DMS79 (cell line): ENCODE measurements at regions not wholly inside any gene's neighbourhood (a gene's known extent, or its start where the extent isn't known, plus 50 kb on each side); places are given as distances from the start of the nearest gene placed in this dataset.
"Not testable (repeated sequence)": the region's sequence is repeated elsewhere in the genome, so short reads cannot be mapped to it uniquely, and the experiment has no call there.

Experiments used
- DNase-seq: peaks from one replicate; lab custom pipeline; 2025; lab: John Stamatoyannopoulos, UW

- no peak for DNase-seq
Observed at GRCh38 chr13:42373048-42373812, 101.3 kb downstream of the AKAP11 start.

GRCh38 chr13:42375663-42376062 lies 103.7 kb downstream of the AKAP11 start:
- DNase-seq: no peak

- DNase-seq: no peak
Observed at GRCh38 chr13:42377640-42378382, 105.9 kb downstream of the AKAP11 start.

DNA sequence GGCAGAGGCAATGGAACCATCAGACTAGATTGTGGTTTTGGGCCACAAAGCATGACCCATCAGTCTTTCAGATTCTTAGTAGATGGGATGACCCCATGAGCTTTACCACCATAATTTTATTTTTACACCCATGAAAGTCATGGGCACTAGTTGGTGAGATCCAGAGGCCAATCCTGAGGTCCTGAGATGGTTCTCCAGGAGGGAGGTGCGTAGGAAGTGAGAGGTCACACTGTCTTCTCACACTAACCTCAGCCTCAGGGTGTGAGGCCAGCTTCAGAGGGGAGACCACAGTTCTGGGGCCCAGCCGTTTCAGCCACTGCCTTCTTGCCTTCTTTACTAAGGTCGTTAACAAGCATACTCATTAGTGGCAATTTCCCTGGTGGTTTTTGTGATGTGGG lies 106.4 kb downstream of the AKAP11 start:
- no peak for DNase-seq

DNA sequence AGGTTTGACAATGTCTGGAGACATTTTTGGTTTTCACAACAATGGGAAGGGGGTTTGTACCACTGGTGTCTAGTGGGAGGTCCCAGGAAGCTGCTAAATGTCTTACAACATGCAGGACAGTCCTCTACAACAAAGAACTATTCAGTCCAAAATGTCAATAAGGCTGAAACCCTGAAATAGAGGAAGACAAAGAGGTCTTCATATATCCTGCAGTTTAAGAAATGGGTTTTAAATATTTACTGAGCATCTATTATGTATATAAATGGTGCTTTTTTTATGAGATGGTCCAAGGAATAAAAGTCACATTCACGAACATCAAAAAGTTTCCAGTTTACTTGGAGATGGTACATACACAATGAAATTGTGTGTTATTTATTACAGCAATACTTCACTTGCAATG lies 107.3 kb downstream of the AKAP11 start:
- DNase-seq: no peak

DNA sequence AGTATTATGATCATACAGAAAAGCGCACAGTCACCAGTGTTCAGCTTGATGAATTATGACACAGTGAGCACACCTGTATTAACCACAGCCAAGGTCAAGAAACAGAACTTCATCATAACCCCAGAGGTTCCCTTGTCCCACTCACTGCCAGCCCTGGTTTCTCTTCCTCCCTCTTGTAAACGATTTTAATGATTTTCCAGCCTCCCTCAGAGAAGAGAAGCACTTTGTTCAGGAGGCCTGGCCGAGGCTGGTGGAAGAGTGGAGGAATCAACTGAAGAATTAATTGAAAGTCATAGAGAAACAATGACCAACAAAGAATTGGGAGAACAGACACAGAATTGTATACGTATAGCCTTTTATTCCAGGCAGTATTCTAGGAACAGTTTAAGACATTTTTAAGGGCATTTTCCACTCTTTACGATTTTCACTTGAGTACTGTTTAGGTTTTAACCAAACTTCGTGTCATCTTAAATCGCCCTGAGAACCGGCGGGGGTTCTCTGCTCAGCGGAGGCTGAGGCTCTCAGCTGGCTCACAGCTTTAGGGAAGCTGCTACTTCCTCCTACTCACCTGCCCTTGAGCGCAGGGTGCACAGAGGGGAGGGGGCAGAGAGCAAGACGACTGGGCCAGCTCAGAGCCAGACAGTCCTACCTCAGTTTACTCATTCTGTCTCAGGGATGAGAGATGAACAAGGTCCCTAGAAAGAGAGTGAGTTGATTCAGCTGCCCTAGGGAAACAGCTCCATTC lies 108.6 kb downstream of the AKAP11 start:
- no peak for DNase-seq

- no peak for DNase-seq
Observed at GRCh38 chr13:42381165-42381425, 109.1 kb downstream of the AKAP11 start.

DNA sequence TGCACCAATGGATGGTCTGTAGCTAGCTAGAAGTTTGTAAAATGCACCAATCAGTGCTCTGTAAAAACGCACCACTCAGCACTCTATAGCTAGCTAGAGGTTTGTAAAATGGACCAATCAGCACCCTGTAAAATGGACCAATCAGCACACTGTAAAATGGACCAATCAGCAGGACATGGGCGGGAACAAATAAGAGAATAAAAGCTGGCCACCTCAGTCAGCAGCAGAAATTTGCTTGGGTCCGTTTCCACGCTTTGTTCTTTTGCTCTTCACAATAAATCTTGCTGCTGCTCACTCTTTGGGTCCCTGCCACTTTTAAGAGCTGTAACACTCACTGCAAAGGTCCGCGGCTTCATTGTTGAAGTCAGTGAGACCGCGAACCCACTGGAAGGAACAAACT lies 109.5 kb downstream of the AKAP11 start:
- not testable (repeated sequence) for DNase-seq

DNA sequence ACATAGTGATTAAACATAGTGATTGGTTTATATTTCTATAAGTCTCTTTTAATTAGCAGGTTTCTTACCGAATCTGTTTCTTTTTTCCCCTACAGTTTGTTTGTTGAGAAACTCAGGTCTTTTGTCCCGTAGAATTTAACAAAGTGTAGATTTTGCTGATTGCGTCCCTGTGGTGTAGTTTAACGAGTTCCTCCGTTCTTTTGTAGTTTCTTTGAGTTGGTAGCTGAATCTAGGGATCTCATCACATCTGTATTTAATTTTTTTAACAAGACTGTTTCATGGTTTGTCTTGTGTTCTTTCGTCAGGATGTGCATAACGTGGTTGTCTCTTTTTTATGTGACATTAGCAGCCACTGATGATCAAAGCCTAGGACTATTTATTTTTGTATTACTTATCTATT lies 111.1 kb downstream of the AKAP11 start:
- DNase-seq: no peak

DNA sequence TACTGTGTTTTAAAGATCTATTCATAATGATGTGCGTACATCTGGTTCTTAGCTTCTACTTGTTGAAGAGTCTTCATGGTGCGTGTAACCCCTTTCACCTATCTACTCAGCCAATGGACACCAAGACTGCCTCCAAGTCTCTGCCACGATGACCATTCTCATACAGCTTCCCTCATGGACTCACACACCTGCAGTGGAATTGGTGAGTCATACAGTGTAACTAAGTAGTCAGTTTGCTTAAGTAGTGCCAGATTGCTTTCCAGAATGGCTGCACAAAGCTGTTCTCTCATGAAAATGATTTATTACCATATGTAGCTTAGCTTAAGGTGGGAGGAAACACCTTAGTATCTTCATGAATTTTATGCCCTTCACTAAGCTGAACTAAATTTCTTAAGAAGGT lies 112.3 kb downstream of the AKAP11 start:
- DNase-seq: no peak

DNA sequence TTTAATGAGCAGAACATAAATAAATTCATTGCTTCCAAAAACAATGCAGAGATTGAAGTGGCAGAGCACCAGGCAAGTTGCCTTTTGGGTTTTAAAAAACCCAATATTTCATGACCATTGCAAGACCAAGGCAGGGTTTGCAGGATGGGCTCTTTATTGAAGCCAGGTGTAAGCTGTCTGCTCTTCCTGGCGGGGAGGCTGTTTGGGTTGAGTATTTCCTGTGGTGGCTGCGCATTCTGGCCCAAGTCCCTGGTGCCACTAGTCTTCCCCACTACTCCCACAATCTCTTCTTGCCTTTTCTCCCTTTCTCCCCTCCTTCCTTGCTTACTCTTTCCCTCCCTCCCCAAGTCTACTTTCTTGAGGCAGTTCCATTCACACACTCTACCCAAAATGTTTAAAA lies 116.4 kb downstream of the AKAP11 start:
- no peak for DNase-seq

- no peak for DNase-seq
Observed at GRCh38 chr13:42389041-42389440, 117.1 kb downstream of the AKAP11 start.

DNA sequence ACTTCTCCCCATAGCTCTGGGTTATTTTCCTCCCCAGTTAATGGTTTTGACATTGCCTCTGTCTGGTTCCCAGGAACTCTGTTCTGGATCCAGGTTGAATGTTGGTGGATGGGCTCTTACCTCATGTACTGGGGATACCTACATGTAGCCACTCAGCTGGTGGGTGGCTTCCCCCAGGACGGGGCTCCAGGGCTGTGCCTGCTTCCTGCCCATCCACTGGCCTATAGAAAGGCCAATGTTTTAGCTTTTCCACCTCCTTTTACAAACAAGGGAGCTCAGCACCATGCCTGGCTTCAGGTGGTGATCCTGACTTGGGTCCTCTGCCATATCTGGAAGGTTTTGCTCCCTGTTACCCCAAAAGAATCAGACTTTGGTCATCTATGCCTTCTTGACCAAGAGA lies 120.2 kb downstream of the AKAP11 start:
- no peak for DNase-seq

GRCh38 chr13:42392716-42393572 lies 121.0 kb downstream of the AKAP11 start:
- no peak for DNase-seq

DNA sequence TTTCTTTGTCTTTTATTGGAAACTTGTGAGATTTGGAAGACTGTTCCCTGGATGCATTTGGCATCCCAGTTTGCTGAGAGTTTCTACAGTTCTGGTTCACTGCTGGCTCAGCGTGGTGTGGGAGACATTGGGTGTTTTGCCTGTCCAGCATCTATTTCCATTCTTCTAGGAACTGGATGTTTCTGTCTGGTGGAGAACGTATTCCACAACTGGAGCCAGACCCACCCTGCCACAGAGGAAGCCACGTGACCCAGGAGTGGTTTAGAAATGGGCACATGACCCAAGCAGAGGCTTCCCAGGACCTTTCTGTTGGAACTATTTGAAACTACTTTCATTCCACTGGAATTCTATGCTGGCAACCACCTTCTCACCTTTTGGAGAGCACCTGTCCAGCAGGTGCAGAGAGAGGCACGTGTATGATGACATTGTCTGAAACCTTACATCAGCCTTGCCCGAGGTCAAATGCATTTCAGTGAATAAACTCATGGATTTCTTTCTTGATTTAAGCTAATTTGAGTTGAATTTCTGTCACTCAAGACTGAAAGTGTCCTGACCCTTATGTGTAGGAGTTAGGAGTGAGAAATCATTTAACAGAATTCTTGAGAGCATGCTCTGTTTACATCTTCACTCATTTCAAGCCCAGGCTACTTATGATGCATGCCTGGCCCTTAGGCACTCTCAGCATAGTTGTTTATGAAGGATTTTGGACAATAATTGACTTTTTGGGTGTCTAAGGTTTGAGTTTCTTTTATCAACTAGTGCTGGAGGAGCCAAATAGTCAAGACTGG lies 121.8 kb downstream of the AKAP11 start:
- no peak for DNase-seq

DNA sequence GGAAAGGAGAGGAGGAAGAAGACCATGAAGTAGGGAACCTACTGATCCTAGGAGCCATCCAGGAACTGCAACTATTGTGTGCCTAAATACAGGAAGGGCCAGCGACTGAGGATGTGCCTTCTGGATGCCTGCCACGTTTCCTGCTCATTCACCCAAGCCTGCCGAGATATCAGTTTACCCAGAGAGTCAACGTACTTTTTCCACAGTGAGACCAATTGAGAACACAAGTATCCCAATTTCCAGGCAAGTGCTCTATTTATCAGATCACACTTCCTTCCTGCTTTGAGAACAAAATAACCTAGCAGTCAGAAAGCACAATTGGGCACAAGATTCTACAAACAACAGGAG lies 122.4 kb downstream of the AKAP11 start:
- no peak for DNase-seq

GRCh38 chr13:42394711-42395085 lies 122.7 kb downstream of the AKAP11 start:
- DNase-seq: no peak

GRCh38 chr13:42395086-42395821 lies 123.3 kb downstream of the AKAP11 start:
- no peak for DNase-seq

DNA sequence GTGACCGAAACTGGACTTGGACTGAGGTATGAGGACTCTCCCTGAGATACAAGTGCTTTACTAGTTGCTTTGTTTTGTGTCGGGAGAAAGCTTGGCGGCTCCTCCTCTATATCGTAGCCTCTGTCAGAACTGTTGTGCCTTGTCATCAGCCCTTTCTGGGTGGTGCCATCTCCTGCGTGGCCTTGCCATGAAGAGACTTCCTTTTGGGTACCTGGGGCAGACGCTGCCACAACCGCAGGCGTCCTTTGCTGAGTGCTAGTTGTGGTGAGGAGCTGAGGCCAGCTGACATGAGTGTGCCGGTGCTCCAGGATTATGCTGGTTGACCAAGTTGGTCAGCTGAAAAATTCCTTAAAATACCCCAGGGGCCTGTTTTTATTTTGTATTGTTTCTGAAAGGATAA lies 124.5 kb downstream of the AKAP11 start:
- no peak for DNase-seq

DNA sequence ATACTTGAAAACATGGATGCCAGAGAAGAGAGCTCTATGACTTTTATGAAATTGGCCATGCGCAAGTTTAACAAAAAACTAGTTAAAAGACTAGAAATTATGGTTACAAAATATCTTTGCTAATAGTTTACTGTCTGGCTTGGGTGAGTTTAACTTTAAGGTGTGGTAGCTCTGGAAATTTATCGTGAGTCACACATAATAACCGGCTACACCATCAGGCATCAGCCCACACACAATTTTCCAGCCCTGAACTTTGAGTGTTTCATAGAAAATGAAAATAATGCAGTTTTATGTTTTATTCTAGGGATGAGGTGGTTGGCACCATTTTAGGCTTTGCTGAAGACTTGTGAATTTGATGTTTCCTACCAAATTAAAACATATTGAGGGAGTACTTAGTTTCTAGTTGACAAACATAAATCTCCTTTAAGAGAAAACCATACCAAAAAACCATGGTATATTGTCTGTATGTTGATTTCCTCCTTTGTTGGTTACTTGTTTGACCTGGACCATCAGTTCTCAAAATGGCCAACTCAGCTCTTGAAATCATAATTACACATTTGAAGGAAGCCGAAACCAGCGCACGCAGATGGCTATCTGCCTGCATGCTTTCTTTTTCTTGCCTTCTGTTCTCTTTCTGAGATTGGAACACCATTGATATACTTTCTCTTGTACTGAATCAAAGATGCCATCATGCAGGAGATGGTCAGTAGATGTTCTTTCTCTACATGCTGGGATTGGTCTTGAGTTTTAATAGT lies 125.1 kb downstream of the AKAP11 start:
- DNase-seq: no peak
